HTR-8/SVneo (cell line): ENCODE measurements at regions not wholly inside any gene's neighbourhood (a gene's known extent, or its start where the extent isn't known, plus 50 kb on each side); places are given as distances from the start of the nearest gene placed in this dataset.

Experiments used
- DNase-seq: peaks from one replicate; pipeline ENCODE4 v3.0.0; 2011; ENCODE audit warnings: low spot score, mixed read lengths; ENCODE audit not compliant: insufficient read length
- FAIRE-seq: peaks from 2 replicates; lab custom pipeline; 2011; peaks lifted over from hg19 to GRCh38; lab: Jason Lieb, UNC

GRCh38 chr5:168234133-168234532 lies 57.3 kb upstream of the WWC1 start:
- no peak for FAIRE-seq
- no peak for DNase-seq

GRCh38 chr5:168238463-168238862 lies 53.0 kb upstream of the WWC1 start:
- DNase-seq (no peak), FAIRE-seq (no peak)

GRCh38 chr5:168239325-168239724 lies 52.1 kb upstream of the WWC1 start:
- no peak for DNase-seq
- no peak for FAIRE-seq
